Stomach (tissue), 8 donors: ENCODE measurements at regions not wholly inside any gene's neighbourhood (a gene's known extent, or its start where the extent isn't known, plus 50 kb on each side); places are given as distances from the start of the nearest gene placed in this dataset.
"Not testable (repeated sequence)": the region's sequence is repeated elsewhere in the genome, so short reads cannot be mapped to it uniquely, and the experiment has no call there.

ENCODE experiments used
- DNase-seq, 2 donors: peaks; one replicate each; pipeline versions ENCODE4 v3.0.0 to v3.0.0-alpha.2; 2013 to 2019
- H3K27ac ChIP-seq, 5 donors: fragments of 200-600 bp in 4 of 5; sonication (generic) in 4 of 5; one replicate each; pipeline ENCODE4 v1.5.1; 2013 to 2019; ENCODE audit warnings: mild to moderate bottlenecking in 1 of 5, moderate library complexity in 1 of 5
- H3K27me3 ChIP-seq, 3 donors: fragments of 200-600 bp; sonication (generic); one replicate each; pipeline ENCODE4 v1.5.1; 2017 to 2019; ENCODE audit warnings: mixed run types in 1 of 3
- H3K36me3 ChIP-seq, 4 donors: fragments of 200-600 bp; sonication (generic); 1 replicate in 3 of 4; 2 replicates in 1 of 4; pipeline ENCODE4 v1.5.1; 2016 to 2019
- H3K4me1 ChIP-seq, 4 donors: fragments of 200-600 bp; sonication (generic); one replicate each; pipeline ENCODE4 v1.5.1; 2016 to 2019
- H3K4me3 ChIP-seq, 4 donors: fragments of 200-600 bp; sonication (generic) in 3 of 4; one replicate each; pipeline ENCODE4 v1.5.1; 2016 to 2019; ENCODE audit warnings: mild to moderate bottlenecking in 1 of 4
- H3K9me3 ChIP-seq, 4 donors: fragments of 200-600 bp; sonication (generic); one replicate each; pipeline ENCODE4 v1.5.1; 2016 to 2019
- EP300 ChIP-seq: sonication (generic); formaldehyde crosslinking; IDR thresholded peaks from one replicate; pipeline ENCODE4 v1.6.1; 2017; ENCODE audit warnings: antibody characterized with exemption
- POLR2A ChIP-seq, 4 donors: fragments of 450-650 bp; IDR thresholded peaks; one replicate each; pipeline ENCODE4 v1.6.1; 2016; ENCODE audit warnings: antibody characterized with exemption in 4 of 4, control low read depth in 2 of 4, mild to moderate bottlenecking in 1 of 4, moderate library complexity in 1 of 4
- POLR2AphosphoS5 ChIP-seq, 3 donors: sonication (generic); formaldehyde crosslinking; IDR thresholded peaks; one replicate each; pipeline ENCODE4 v1.6.1; 2016; ENCODE audit warnings: antibody characterized with exemption in 3 of 3
- WGBS, 5 donors: extraction: QIAGEN DNeasy Blood & Tissue Kit in 3 of 5; methylation state at CpG; one replicate each; pipeline versions ENCODE4 v1.1.5 to v1.1.7; 2013 to 2018; 5-methylcytosine and 5-hydroxymethylcytosine counted together
- intact Hi-C: fragments of 100-400 bp; cut with DNase I; formaldehyde crosslinking; loops from one replicate; pipeline ENCODE4 v1.15.1; 2023; ENCODE audit warnings: low total_unique reads
- TF ChIP-seq, protein P1 (sequence below), 7 experiments: fragments of 450-650 bp in 4 of 7; fragments of 200-600 bp in 3 of 7; sonication (generic) in 3 of 7; IDR thresholded peaks; one replicate each; pipeline ENCODE4 v1.5.1; 2016 to 2019; ENCODE audit warnings: antibody characterized with exemption in 7 of 7, control low read depth in 2 of 7, mild to moderate bottlenecking in 1 of 7
- donor health status: healthy with polysubstance abuse.
- donor health status: Bipolar disorder and iron deficiency.
- donor health status: healthy.

DNA sequence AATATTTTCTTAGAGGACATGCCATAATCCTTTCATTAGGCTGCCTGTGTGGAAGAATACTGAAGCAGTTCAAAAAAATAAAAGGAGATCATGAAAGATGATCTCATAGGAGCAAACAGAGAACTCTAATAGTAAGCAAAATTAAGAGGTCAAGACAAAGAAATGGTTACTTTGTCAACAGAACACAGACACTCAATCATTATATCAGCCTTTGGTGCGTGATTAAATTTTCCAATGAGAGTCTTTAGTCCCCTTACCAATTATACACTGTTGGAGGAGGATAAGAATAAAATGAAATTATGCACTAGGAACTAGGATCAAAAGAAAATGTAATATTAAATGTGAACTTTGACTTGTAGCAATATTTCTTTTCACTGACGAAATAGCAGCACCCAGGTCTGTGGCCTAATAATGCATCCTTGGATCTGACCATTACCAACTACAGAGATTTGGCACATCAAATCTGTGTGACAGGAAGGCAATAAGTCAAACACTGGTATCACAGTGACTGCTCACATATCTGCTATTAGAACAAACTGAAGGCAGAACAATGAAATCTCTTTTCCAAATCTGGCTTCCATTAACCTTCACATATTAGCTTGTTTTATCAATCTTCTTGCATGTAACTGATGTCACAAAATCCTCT lies 1812.9 kb downstream of the PLA2G4A start:
- no peak for TF ChIP-seq POLR2AphosphoS5 (IDR thresholded peaks at IDR 0.05)
- TF ChIP-seq EP300: no peak
- TF ChIP-seq, protein P1, sequence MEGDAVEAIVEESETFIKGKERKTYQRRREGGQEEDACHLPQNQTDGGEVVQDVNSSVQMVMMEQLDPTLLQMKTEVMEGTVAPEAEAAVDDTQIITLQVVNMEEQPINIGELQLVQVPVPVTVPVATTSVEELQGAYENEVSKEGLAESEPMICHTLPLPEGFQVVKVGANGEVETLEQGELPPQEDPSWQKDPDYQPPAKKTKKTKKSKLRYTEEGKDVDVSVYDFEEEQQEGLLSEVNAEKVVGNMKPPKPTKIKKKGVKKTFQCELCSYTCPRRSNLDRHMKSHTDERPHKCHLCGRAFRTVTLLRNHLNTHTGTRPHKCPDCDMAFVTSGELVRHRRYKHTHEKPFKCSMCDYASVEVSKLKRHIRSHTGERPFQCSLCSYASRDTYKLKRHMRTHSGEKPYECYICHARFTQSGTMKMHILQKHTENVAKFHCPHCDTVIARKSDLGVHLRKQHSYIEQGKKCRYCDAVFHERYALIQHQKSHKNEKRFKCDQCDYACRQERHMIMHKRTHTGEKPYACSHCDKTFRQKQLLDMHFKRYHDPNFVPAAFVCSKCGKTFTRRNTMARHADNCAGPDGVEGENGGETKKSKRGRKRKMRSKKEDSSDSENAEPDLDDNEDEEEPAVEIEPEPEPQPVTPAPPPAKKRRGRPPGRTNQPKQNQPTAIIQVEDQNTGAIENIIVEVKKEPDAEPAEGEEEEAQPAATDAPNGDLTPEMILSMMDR (IDR thresholded peaks at IDR 0.05): no peak
- no peak for TF ChIP-seq POLR2A (IDR thresholded peaks at IDR 0.05)
- 57 to 71% (median 65%) methylated on average over 2 of the region's 2 CpGs for WGBS, 5 donors

DNA sequence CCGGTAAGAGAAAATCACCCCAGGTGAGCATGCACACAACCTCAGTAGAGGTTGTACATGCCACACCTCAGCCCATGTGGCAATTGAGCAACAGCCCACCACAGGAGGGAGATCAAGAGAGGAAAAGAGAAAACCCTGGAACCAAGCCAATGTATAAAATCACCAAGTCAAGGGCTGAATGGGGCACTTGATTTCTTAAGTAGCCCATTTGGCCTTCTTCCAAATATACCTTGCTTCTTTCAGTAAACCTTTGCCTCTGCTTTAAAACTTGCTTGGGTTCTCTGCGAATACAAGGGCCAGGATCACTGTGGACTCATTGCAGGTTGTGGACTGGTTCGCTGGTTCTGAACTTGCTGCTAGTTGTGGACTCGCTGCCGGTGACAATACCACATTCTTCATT lies 1814.0 kb downstream of the PLA2G4A start:
- Histone ChIP-seq H3K36me3 (no peaks in the 10 kb centered on the region), H3K27me3 (no peaks in the 10 kb centered on the region), H3K27ac (no peak overlapping the region), H3K9me3 (peaks cover 0 to 12% (median 2%) of the 10 kb centered on the region in 4 donors), H3K4me1 (no peaks in the 10 kb centered on the region), H3K4me3 (no peak overlapping the region)
- intact Hi-C loops: no loop called here
- no peak for DNase-seq
- WGBS, 5 donors: 83 to 93% (median 91%) methylated on average over 5 of the region's 5 CpGs
- TF ChIP-seq, protein P1 (IDR thresholded peaks at IDR 0.05): no peak
- TF ChIP-seq EP300: no peak
- TF ChIP-seq POLR2AphosphoS5 (IDR thresholded peaks at IDR 0.05): no peak
- no peak for TF ChIP-seq POLR2A (IDR thresholded peaks at IDR 0.05)

More for the DNA sequence above, 1812.9 kb downstream of the PLA2G4A start:
- DNase-seq: no peak
- Histone ChIP-seq H3K27ac (no peak overlapping the region), H3K4me1 (no peaks in the 10 kb centered on the region), H3K9me3 (peaks cover 0 to 12% (median 2%) of the 10 kb centered on the region in 4 donors), H3K36me3 (no peaks in the 10 kb centered on the region), H3K4me3 (no peak overlapping the region), H3K27me3 (no peaks in the 10 kb centered on the region)
- intact Hi-C loops: no loop called here

DNA sequence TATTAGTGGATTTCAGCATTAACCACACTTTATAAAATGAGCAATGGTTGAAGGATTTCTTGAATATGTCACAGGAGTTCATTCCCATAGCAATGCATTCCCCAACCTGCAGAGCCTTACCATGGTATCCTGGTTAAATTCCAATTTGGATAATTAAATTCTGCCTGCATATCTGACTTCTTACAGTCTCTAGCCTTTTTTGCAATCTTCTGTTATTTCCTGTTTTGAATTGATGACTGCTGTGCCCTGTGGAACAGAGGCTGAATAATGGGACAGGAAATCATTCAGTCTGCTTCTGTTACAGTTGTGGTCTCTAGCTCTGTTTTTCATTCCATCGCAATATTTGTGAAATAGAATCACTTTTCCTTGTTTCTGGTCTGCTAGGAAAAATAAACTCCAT lies 1823.9 kb downstream of the PLA2G4A start:
- Histone ChIP-seq H3K36me3 (no peaks in the 10 kb centered on the region), H3K27me3 (no peaks in the 10 kb centered on the region), H3K4me3 (no peak overlapping the region), H3K4me1 (no peaks in the 10 kb centered on the region), H3K9me3 (peaks cover 0 to 5% (median 0%) of the 10 kb centered on the region in 4 donors), H3K27ac (no peak overlapping the region)
- WGBS, 5 donors: 38 to 67% (median 66%) methylated on average over 1 of the region's 1 CpG
- intact Hi-C loops: no loop called here
- TF ChIP-seq POLR2A (IDR thresholded peaks at IDR 0.05) (no peak), POLR2AphosphoS5 (IDR thresholded peaks at IDR 0.05) (no peak)
- no peak for DNase-seq

DNA sequence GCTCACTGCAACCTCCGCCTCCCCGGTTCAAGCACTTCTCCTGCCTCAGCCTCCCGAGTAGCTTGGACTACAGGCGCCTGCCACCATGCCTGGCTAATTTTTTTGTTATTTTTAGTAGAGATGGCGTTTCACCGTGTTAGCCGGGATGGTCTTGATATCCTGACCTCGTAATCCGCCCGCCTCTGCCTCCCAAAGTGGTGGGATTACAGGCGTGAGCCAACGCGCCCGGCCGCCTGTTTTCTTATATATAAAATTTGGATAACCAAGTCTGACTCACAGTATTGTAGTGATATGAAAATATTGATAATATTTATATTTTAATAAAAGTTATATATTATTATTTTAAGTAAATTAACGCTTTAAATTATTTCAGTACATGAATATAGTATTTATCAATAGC lies 1821.7 kb downstream of the BRINP3 start:
- intact Hi-C loops, H3K27me3 ChIP-seq, H3K9me3 ChIP-seq, H3K4me3 ChIP-seq, H3K36me3 ChIP-seq, H3K4me1 ChIP-seq, H3K27ac ChIP-seq, DNase-seq: not testable (repeated sequence)
- WGBS, 5 donors: 90 to 93% (median 92%) methylated on average over 16 of the region's 16 CpGs

DNA sequence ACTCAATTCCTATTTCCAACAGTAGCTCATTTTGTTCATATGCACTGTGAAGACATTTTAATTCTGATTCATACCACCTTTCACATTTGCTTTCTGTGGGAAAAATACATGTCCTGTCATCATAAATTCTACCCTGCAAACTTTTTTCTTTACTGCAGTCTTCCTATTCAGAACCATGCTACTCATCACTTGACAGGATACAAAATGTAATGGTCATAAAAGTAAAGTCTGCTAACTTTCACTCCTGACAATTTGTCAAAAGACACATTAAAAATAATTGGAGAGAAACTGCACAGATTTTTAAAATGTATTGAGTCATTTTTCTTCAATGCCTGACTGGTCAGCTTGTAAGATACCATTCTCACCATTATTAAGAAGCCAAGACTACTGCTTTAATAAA lies 1817.1 kb downstream of the BRINP3 start:
- DNase-seq: no peak
- no peaks in the 10 kb centered on the region for H3K27me3 ChIP-seq
- H3K27ac ChIP-seq: no peak overlapping the region
- no peaks in the 10 kb centered on the region for H3K4me1 ChIP-seq
- intact Hi-C loops: no loop called here
- no peak overlapping the region for H3K4me3 ChIP-seq
- no peaks in the 10 kb centered on the region for H3K36me3 ChIP-seq
- H3K9me3 ChIP-seq: peaks cover 0 to 5% (median 0%) of the 10 kb centered on the region in 4 donors
- TF ChIP-seq POLR2A (IDR thresholded peaks at IDR 0.05): no peak
- no peak for TF ChIP-seq EP300
- TF ChIP-seq POLR2AphosphoS5 (IDR thresholded peaks at IDR 0.05): no peak
- TF ChIP-seq, protein P1 (IDR thresholded peaks at IDR 0.05): no peak
